Type B pancreatic cell (in vitro differentiated cells): ENCODE measurements at regions not wholly inside any gene's neighbourhood (a gene's known extent, or its start where the extent isn't known, plus 50 kb on each side); places are given as distances from the start of the nearest gene placed in this dataset.

Source experiments
- DNase-seq: peaks from one replicate; pipeline ENCODE4 v3.0.0; 2021; ENCODE audit warnings: mixed read lengths; ENCODE audit not compliant: unreplicated experiment; ENCODE audit errors: extremely low spot score
- H3K27ac Mint-ChIP-seq: 2 replicates; pipeline ENCODE4 v1.8.0; 2021; ENCODE audit warnings: mild to moderate bottlenecking, mixed read lengths
- H3K27me3 Mint-ChIP-seq: 2 replicates; pipeline ENCODE4 v1.8.0; 2021; ENCODE audit warnings: mixed read lengths
- H3K36me3 Mint-ChIP-seq: 2 replicates; pipeline ENCODE4 v1.8.0; 2021; ENCODE audit warnings: mixed read lengths
- H3K4me1 Mint-ChIP-seq: one replicate; pipeline ENCODE4 v1.8.0; 2021; ENCODE audit warnings: mixed read lengths; ENCODE audit not compliant: unreplicated experiment
- H3K4me3 Mint-ChIP-seq: 2 replicates; pipeline ENCODE4 v1.8.0; 2021; ENCODE audit warnings: mild to moderate bottlenecking, mixed read lengths
- H3K9me3 Mint-ChIP-seq: 2 replicates; pipeline ENCODE4 v1.8.0; 2021; ENCODE audit warnings: mixed read lengths
- CTCF ChIP-seq: fragments of 200-600 bp; sonication (generic); conservative IDR thresholded peaks from 2 replicates; pipeline ENCODE4 v1.5.0; 2021; ENCODE audit warnings: antibody characterized with exemption, mild to moderate bottlenecking

- no peak for TF ChIP-seq CTCF
- Mint-ChIP-seq H3K27me3 (peaks cover 7% of the 10 kb centered on the region), H3K4me3 (no peak overlapping the region), H3K9me3 (no peaks in the 10 kb centered on the region), H3K36me3 (no peaks in the 10 kb centered on the region), H3K4me1 (no peaks in the 10 kb centered on the region), H3K27ac (no peak overlapping the region)
- DNase-seq, result no peak
Observed at GRCh38 chr4:80135702-80136058, 61.6 kb upstream of the PRDM8 start.

- Mint-ChIP-seq H3K4me1 (no peaks in the 10 kb centered on the region), H3K4me3 (no peak overlapping the region), H3K9me3 (no peaks in the 10 kb centered on the region), H3K27ac (no peak overlapping the region), H3K36me3 (no peaks in the 10 kb centered on the region), H3K27me3 (peaks cover 7% of the 10 kb centered on the region)
- TF ChIP-seq CTCF, result no peak
- no peak for DNase-seq
Observed at GRCh38 chr4:80134936-80135701, 62.1 kb upstream of the ANTXR2 start.

- Mint-ChIP-seq H3K4me3 (no peak overlapping the region), H3K27ac (no peak overlapping the region), H3K4me1 (no peaks in the 10 kb centered on the region), H3K27me3 (peaks cover 3% of the 10 kb centered on the region), H3K36me3 (no peaks in the 10 kb centered on the region), H3K9me3 (no peaks in the 10 kb centered on the region)
- no peak for DNase-seq
- no peak for TF ChIP-seq CTCF
Observed at GRCh38 chr4:80133240-80133783, 60.3 kb upstream of the ANTXR2 start.

- peaks cover 7% of the 10 kb centered on the region for H3K27me3 Mint-ChIP-seq
- DNase-seq, result no peak
- H3K36me3 Mint-ChIP-seq, result no peaks in the 10 kb centered on the region
Observed at GRCh38 chr4:80129785-80130184, 56.8 kb upstream of the ANTXR2 start.

GRCh38 chr4:80128941-80129340 is 55.9 kb upstream of the ANTXR2 start:
- DNase-seq, result no peak
- peaks cover 7% of the 10 kb centered on the region for H3K27me3 Mint-ChIP-seq
- no peak for TF ChIP-seq CTCF
- no peak overlapping the region for H3K27ac Mint-ChIP-seq
- no peaks in the 10 kb centered on the region for H3K4me1 Mint-ChIP-seq
- H3K36me3 Mint-ChIP-seq, result no peaks in the 10 kb centered on the region
- no peaks in the 10 kb centered on the region for H3K9me3 Mint-ChIP-seq
- no peak overlapping the region for H3K4me3 Mint-ChIP-seq

More at GRCh38 chr4:80129785-80130184, 56.8 kb upstream of the ANTXR2 start:
- TF ChIP-seq CTCF, result no peak
- no peaks in the 10 kb centered on the region for H3K4me1 Mint-ChIP-seq
- H3K4me3 Mint-ChIP-seq, result no peak overlapping the region
- H3K9me3 Mint-ChIP-seq, result no peaks in the 10 kb centered on the region
- no peak overlapping the region for H3K27ac Mint-ChIP-seq
